ENCODE measurements at regions not wholly inside any gene's neighbourhood (a gene's known extent, or its start where the extent isn't known, plus 50 kb on each side); places are given as distances from the start of the nearest gene placed in this dataset.
"Not testable (repeated sequence)": the region's sequence is repeated elsewhere in the genome, so short reads cannot be mapped to it uniquely, and the experiment has no call there.

DNA sequence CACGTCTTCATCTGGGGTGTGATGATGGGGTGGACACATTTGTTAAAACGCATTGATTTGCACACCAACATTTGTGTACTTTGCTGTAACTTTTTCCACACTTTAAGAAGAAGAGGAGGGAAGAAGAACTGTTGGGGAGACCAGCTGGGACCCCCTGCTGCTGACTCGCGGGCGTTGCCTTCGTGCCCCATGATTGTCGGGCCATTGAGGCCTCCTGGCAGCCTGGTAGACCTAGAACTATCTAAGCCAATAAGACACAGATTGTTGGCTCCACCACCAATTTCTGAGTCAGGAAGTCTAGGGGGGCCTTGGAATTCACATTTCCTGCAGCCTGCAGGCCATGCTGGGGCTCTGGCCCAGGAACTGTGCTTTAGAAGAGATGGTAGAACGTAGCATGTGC is 105.5 kb downstream of the TNFRSF13B start (continued):
- TF ChIP-seq, protein P1, sequence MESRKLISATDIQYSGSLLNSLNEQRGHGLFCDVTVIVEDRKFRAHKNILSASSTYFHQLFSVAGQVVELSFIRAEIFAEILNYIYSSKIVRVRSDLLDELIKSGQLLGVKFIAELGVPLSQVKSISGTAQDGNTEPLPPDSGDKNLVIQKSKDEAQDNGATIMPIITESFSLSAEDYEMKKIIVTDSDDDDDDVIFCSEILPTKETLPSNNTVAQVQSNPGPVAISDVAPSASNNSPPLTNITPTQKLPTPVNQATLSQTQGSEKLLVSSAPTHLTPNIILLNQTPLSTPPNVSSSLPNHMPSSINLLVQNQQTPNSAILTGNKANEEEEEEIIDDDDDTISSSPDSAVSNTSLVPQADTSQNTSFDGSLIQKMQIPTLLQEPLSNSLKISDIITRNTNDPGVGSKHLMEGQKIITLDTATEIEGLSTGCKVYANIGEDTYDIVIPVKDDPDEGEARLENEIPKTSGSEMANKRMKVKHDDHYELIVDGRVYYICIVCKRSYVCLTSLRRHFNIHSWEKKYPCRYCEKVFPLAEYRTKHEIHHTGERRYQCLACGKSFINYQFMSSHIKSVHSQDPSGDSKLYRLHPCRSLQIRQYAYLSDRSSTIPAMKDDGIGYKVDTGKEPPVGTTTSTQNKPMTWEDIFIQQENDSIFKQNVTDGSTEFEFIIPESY (IDR thresholded peaks at IDR 0.05): no peak
- TF ChIP-seq BCL11A (IDR thresholded peaks at IDR 0.05; ENCODE audit: low read depth, low read length): no peak
- TF ChIP-seq, protein P2, sequence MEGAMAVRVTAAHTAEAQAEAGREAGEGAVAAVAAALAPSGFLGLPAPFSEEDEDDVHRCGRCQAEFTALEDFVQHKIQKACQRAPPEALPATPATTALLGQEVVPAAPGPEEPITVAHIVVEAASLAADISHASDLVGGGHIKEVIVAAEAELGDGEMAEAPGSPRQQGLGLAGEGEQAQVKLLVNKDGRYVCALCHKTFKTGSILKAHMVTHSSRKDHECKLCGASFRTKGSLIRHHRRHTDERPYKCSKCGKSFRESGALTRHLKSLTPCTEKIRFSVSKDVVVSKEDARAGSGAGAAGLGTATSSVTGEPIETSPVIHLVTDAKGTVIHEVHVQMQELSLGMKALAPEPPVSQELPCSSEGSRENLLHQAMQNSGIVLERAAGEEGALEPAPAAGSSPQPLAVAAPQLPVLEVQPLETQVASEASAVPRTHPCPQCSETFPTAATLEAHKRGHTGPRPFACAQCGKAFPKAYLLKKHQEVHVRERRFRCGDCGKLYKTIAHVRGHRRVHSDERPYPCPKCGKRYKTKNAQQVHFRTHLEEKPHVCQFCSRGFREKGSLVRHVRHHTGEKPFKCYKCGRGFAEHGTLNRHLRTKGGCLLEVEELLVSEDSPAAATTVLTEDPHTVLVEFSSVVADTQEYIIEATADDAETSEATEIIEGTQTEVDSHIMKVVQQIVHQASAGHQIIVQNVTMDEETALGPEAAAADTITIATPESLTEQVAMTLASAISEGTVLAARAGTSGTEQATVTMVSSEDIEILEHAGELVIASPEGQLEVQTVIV (IDR thresholded peaks at IDR 0.05; ENCODE audit: borderline replicate concordance, partially characterized antibody): no peak
- TF ChIP-seq, protein P3, sequence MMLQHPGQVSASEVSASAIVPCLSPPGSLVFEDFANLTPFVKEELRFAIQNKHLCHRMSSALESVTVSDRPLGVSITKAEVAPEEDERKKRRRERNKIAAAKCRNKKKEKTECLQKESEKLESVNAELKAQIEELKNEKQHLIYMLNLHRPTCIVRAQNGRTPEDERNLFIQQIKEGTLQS (IDR thresholded peaks at IDR 0.05; ENCODE audit: borderline replicate concordance, extremely low read depth, low read depth, low read length): no peak
- TF ChIP-seq ZBED1 (IDR thresholded peaks at IDR 0.05; ENCODE audit: borderline replicate concordance): no peak
- TF ChIP-seq CBX5 (IDR thresholded peaks at IDR 0.05; ENCODE audit: low read depth): no peak
- TF ChIP-seq, protein P4, sequence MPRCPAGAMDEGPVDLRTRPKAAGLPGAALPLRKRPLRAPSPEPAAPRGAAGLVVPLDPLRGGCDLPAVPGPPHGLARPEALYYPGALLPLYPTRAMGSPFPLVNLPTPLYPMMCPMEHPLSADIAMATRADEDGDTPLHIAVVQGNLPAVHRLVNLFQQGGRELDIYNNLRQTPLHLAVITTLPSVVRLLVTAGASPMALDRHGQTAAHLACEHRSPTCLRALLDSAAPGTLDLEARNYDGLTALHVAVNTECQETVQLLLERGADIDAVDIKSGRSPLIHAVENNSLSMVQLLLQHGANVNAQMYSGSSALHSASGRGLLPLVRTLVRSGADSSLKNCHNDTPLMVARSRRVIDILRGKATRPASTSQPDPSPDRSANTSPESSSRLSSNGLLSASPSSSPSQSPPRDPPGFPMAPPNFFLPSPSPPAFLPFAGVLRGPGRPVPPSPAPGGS (IDR thresholded peaks at IDR 0.05; ENCODE audit: borderline replicate concordance, insufficient read depth, low read depth, low read length, poor library complexity, severe bottlenecking): no peak
- TF ChIP-seq TARDBP (IDR thresholded peaks at IDR 0.05; ENCODE audit: borderline replicate concordance): no peak
- TF ChIP-seq, protein P5, sequence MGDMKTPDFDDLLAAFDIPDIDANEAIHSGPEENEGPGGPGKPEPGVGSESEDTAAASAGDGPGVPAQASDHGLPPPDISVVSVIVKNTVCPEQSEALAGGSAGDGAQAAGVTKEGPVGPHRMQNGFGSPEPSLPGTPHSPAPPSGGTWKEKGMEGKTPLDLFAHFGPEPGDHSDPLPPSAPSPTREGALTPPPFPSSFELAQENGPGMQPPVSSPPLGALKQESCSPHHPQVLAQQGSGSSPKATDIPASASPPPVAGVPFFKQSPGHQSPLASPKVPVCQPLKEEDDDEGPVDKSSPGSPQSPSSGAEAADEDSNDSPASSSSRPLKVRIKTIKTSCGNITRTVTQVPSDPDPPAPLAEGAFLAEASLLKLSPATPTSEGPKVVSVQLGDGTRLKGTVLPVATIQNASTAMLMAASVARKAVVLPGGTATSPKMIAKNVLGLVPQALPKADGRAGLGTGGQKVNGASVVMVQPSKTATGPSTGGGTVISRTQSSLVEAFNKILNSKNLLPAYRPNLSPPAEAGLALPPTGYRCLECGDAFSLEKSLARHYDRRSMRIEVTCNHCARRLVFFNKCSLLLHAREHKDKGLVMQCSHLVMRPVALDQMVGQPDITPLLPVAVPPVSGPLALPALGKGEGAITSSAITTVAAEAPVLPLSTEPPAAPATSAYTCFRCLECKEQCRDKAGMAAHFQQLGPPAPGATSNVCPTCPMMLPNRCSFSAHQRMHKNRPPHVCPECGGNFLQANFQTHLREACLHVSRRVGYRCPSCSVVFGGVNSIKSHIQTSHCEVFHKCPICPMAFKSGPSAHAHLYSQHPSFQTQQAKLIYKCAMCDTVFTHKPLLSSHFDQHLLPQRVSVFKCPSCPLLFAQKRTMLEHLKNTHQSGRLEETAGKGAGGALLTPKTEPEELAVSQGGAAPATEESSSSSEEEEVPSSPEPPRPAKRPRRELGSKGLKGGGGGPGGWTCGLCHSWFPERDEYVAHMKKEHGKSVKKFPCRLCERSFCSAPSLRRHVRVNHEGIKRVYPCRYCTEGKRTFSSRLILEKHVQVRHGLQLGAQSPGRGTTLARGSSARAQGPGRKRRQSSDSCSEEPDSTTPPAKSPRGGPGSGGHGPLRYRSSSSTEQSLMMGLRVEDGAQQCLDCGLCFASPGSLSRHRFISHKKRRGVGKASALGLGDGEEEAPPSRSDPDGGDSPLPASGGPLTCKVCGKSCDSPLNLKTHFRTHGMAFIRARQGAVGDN (IDR thresholded peaks at IDR 0.05): no peak

DNA sequence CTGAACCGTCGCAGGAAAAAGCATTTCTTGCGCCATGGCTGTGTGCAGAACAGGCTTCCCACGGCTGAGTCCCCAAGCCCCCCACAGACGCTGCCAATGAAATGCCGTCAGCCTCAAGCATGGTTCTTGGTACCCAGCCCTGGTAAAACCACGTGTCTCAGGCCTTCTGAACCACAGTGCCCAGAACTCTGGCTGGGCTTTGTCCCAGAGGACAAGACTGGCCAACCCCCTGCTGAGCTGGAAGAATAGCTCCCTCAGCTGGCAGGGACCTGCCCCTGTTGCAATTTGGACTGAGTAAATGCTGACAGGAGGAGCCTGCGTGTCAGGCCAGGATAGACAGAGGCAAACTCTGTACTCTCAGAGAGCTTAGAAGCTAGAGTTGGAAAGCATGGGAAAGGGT is 106.2 kb downstream of the TNFRSF13B start:
- DNase-seq (ENCODE audit: low read depth, low spot score); H3K27ac ChIP-seq (ENCODE audit: control insufficient read depth, insufficient read depth); RAD21 ChIA-PET (ENCODE audit: unreplicated experiment); H3K4me2 ChIP-seq (ENCODE audit: control insufficient read depth, insufficient read depth); H4K20me1 ChIP-seq (ENCODE audit: control insufficient read depth, insufficient read depth); SMC1A ChIA-PET (ENCODE audit: uncharacterized antibody, unreplicated experiment); CTCF ChIA-PET; POLR2A ChIA-PET; H3K9me3 ChIP-seq (replicated peaks; ENCODE audit: control insufficient read depth, insufficient read depth, low read length); FAIRE-seq; H3K27me3 ChIP-seq (replicated peaks in 1 of 2; ENCODE audit: control insufficient read depth in 2 of 2, insufficient read depth in 2 of 2, low read length in 1 of 2); H3K79me2 ChIP-seq (ENCODE audit: control insufficient read depth, insufficient read depth, low read length); in situ Hi-C loops (cut with MboI); H3K36me3 ChIP-seq (ENCODE audit: control insufficient read depth in 2 of 2, insufficient read depth in 2 of 2, low read length in 1 of 2); H3K4me1 ChIP-seq (ENCODE audit: control insufficient read depth, insufficient read depth, low read length); H2AFZ ChIP-seq (ENCODE audit: control insufficient read depth, low read depth, low read length); ATAC-seq; intact Hi-C loops (cut with micrococcal nuclease; ENCODE audit: unreplicated experiment); H3K4me3 ChIP-seq; BruUV-seq (replicated peaks); H3K9ac ChIP-seq (ENCODE audit: control insufficient read depth, insufficient read depth, low read length): not testable (repeated sequence)
- WGBS (ENCODE audit: insufficient coverage, insufficient replicate concordance, low lambda C conversion rate, missing lambda C conversion rate): 0% methylated on average over 1 of the region's 8 CpGs

Data from GM12878 (cell line).